Liver (tissue), 8 donors: ENCODE measurements at regions not wholly inside any gene's neighbourhood (a gene's known extent, or its start where the extent isn't known, plus 50 kb on each side); places are given as distances from the start of the nearest gene placed in this dataset.

ENCODE experiments used
- DNase-seq: peaks from one replicate; pipeline ENCODE4 v3.0.0-alpha.2; 2017; ENCODE audit warnings: low spot score
- H3K27ac ChIP-seq, 2 donors: one replicate each; pipeline ENCODE4 v1.7.0; 2013; ENCODE audit warnings: inconsistent platforms in 2 of 2, low read length in 2 of 2, control low read depth in 1 of 2, low read depth in 1 of 2, mild to moderate bottlenecking in 1 of 2
- H3K27me3 ChIP-seq, 4 donors: one replicate each; pipeline versions ENCODE4 v1.6.1 to v1.7.0; 2013; ENCODE audit warnings: low read length in 3 of 4, inconsistent platforms in 1 of 4, mild to moderate bottlenecking in 1 of 4, moderate library complexity in 1 of 4; ENCODE audit not compliant: control insufficient read depth in 4 of 4, insufficient read depth in 4 of 4
- H3K36me3 ChIP-seq, 4 donors: one replicate each; pipeline versions ENCODE4 v1.6.1 to v1.7.0; 2013; ENCODE audit warnings: low read length in 3 of 4, mild to moderate bottlenecking in 3 of 4, low read depth in 1 of 4, moderate library complexity in 1 of 4; ENCODE audit not compliant: control insufficient read depth in 4 of 4, insufficient read depth in 3 of 4
- H3K4me1 ChIP-seq, 4 donors: one replicate each; pipeline versions ENCODE4 v1.6.1 to v1.7.0; 2013; ENCODE audit warnings: low read length in 3 of 4, mild to moderate bottlenecking in 3 of 4, moderate library complexity in 1 of 4; ENCODE audit not compliant: control insufficient read depth in 4 of 4, insufficient read depth in 4 of 4
- H3K4me3 ChIP-seq, 3 donors: one replicate each; pipeline versions ENCODE4 v1.6.1 to v1.7.0; 2013; ENCODE audit warnings: low read length in 3 of 3, control low read depth in 1 of 3, low read depth in 1 of 3, mild to moderate bottlenecking in 1 of 3
- H3K9ac ChIP-seq, 2 donors: one replicate each; pipeline ENCODE4 v1.7.0; 2013; ENCODE audit warnings: low read length in 2 of 2, mild to moderate bottlenecking in 2 of 2, moderate library complexity in 2 of 2, control low read depth in 1 of 2, low read depth in 1 of 2
- H3K9me3 ChIP-seq, 4 donors: one replicate each; pipeline versions ENCODE4 v1.6.1 to v1.7.0; 2013; ENCODE audit warnings: low read length in 3 of 4; ENCODE audit not compliant: control insufficient read depth in 4 of 4
- ATF3 ChIP-seq: IDR thresholded peaks from 2 replicates; pipeline ENCODE4 v1.6.1; 2016; ENCODE audit warnings: antibody characterized with exemption
- CTCF ChIP-seq: fragments of 150-350 bp; IDR thresholded peaks from 2 replicates; pipeline ENCODE4 v1.5.1; 2017; ENCODE audit warnings: improper control_type of control experiment, low read depth, low read length; ENCODE audit not compliant: missing input control
- EGR1 ChIP-seq, 2 donors: IDR thresholded peaks; 2 replicates each; pipeline ENCODE4 v1.6.1; 2016 to 2018; ENCODE audit warnings: antibody characterized with exemption in 2 of 2, low read depth in 2 of 2
- FOXA1 ChIP-seq: IDR thresholded peaks from 2 replicates; pipeline ENCODE4 v1.6.1; 2016; ENCODE audit warnings: antibody characterized with exemption
- FOXA2 ChIP-seq: IDR thresholded peaks from 2 replicates; pipeline ENCODE4 v1.6.1; 2016; ENCODE audit warnings: antibody characterized with exemption
- GABPA ChIP-seq, 2 donors: IDR thresholded peaks in 1 of 2; conservative IDR thresholded peaks in 1 of 2; 2 replicates each; pipeline ENCODE4 v1.6.1; 2016; ENCODE audit warnings: antibody characterized with exemption in 2 of 2, mild to moderate bottlenecking in 1 of 2, moderate library complexity in 1 of 2
- HNF4A ChIP-seq, 2 donors: conservative IDR thresholded peaks; 2 replicates each; pipeline ENCODE4 v1.6.1; 2016; ENCODE audit warnings: antibody characterized with exemption in 2 of 2, mild to moderate bottlenecking in 2 of 2
- HNF4G ChIP-seq: IDR thresholded peaks from 2 replicates; pipeline ENCODE4 v1.6.1; 2016; ENCODE audit warnings: antibody characterized with exemption
- JUND ChIP-seq, 2 donors: IDR thresholded peaks; 2 replicates each; pipeline ENCODE4 v1.6.1; 2016; ENCODE audit warnings: antibody characterized with exemption in 2 of 2
- NR2F2 ChIP-seq: IDR thresholded peaks from 2 replicates; pipeline ENCODE4 v1.6.1; 2016; ENCODE audit warnings: antibody characterized with exemption
- RAD21 ChIP-seq, 2 donors: IDR thresholded peaks; 2 replicates each; pipeline ENCODE4 v1.6.1; 2016; ENCODE audit warnings: antibody characterized with exemption in 2 of 2, mild to moderate bottlenecking in 2 of 2
- REST ChIP-seq: IDR thresholded peaks from 2 replicates; pipeline ENCODE4 v1.6.1; 2016; ENCODE audit warnings: antibody characterized with exemption, mild to moderate bottlenecking
- RXRA ChIP-seq, 2 donors: IDR thresholded peaks; 2 replicates each; pipeline ENCODE4 v1.6.1; 2017 to 2018; ENCODE audit warnings: antibody characterized with exemption in 2 of 2, mild to moderate bottlenecking in 1 of 2
- SP1 ChIP-seq: IDR thresholded peaks from 2 replicates; pipeline ENCODE4 v1.6.1; 2018; ENCODE audit warnings: antibody characterized with exemption, mild to moderate bottlenecking
- TAF1 ChIP-seq: conservative IDR thresholded peaks from 2 replicates; pipeline ENCODE4 v1.6.1; 2016; ENCODE audit warnings: antibody characterized with exemption, mild to moderate bottlenecking
- YY1 ChIP-seq: IDR thresholded peaks from 2 replicates; pipeline ENCODE4 v1.6.1; 2016; ENCODE audit warnings: antibody characterized with exemption, mild to moderate bottlenecking
- whole genome bisulfite sequencing: extraction: QIAGEN DNeasy Blood & Tissue Kit; methylation state at CpG from one replicate; pipeline ENCODE4 v1.1.7; 2013; 5-methylcytosine and 5-hydroxymethylcytosine counted together
- TF ChIP-seq, protein P1 (sequence below): IDR thresholded peaks from 2 replicates; pipeline ENCODE4 v1.6.1; 2016; ENCODE audit warnings: antibody characterized with exemption
- TF ChIP-seq, protein P2 (sequence below): IDR thresholded peaks from 2 replicates; pipeline ENCODE4 v1.6.1; 2016; ENCODE audit warnings: antibody characterized with exemption
- donor health status: healthy.
- donor health status: healthy.
- donor health status: healthy.
- donor health status: healthy.
- donor health status: healthy.

- H3K36me3 ChIP-seq = no peaks in the 10 kb centered on the region
- 40% methylated on average over 2 of the region's 2 CpGs for WGBS
- no peak overlapping the region for H3K27ac ChIP-seq
- no peaks in the 10 kb centered on the region for H3K9me3 ChIP-seq
- no peak for TF ChIP-seq SP1
- no peak for TF ChIP-seq RAD21 (IDR thresholded peaks at IDR 0.05)
- no peak for TF ChIP-seq JUND (IDR thresholded peaks at IDR 0.05)
- no peak for TF ChIP-seq CTCF
- TF ChIP-seq, protein P1, sequence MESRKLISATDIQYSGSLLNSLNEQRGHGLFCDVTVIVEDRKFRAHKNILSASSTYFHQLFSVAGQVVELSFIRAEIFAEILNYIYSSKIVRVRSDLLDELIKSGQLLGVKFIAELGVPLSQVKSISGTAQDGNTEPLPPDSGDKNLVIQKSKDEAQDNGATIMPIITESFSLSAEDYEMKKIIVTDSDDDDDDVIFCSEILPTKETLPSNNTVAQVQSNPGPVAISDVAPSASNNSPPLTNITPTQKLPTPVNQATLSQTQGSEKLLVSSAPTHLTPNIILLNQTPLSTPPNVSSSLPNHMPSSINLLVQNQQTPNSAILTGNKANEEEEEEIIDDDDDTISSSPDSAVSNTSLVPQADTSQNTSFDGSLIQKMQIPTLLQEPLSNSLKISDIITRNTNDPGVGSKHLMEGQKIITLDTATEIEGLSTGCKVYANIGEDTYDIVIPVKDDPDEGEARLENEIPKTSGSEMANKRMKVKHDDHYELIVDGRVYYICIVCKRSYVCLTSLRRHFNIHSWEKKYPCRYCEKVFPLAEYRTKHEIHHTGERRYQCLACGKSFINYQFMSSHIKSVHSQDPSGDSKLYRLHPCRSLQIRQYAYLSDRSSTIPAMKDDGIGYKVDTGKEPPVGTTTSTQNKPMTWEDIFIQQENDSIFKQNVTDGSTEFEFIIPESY = no peak
- no peak for TF ChIP-seq EGR1 (IDR thresholded peaks at IDR 0.05; ENCODE audit: low read depth in 2 of 2)
- TF ChIP-seq, protein P2, sequence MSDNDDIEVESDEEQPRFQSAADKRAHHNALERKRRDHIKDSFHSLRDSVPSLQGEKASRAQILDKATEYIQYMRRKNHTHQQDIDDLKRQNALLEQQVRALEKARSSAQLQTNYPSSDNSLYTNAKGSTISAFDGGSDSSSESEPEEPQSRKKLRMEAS = no peak
- no peak for TF ChIP-seq YY1
- TF ChIP-seq HNF4A (conservative IDR thresholded peaks at IDR 0.05) = no peak
- TF ChIP-seq GABPA (IDR thresholded peaks at IDR 0.05 in 1 of 2, conservative IDR thresholded peaks at IDR 0.05 in 1 of 2) = no peak
- no peak for TF ChIP-seq NR2F2
- TF ChIP-seq TAF1 = no peak
- TF ChIP-seq ATF3 = no peak
- TF ChIP-seq FOXA2 = no peak
- no peak for TF ChIP-seq HNF4G
- no peak for TF ChIP-seq FOXA1
- no peak for TF ChIP-seq RXRA (IDR thresholded peaks at IDR 0.05)
- TF ChIP-seq REST = no peak
- no peak overlapping the region for H3K9ac ChIP-seq
- H3K4me1 ChIP-seq = peaks cover 0 to 16% (median 3%) of the 10 kb centered on the region in 4 donors
- H3K27me3 ChIP-seq = no peaks in the 10 kb centered on the region
- DNase-seq = no peak
- no peak overlapping the region for H3K4me3 ChIP-seq
Measured at GRCh38 chr5:12111261-12111660, 207.0 kb upstream of the CTNND2 start.

GRCh38 chr5:12110629-12111028 is 206.4 kb upstream of the CTNND2 start:
- 39% methylated on average over 3 of the region's 3 CpGs for WGBS

More at GRCh38 chr5:12110629-12111028, 206.4 kb upstream of the CTNND2 start:
- TF ChIP-seq HNF4A (conservative IDR thresholded peaks at IDR 0.05) (no peak), ATF3 (no peak), TAF1 (no peak)
- Histone ChIP-seq H3K4me3 (no peak overlapping the region), H3K9ac (no peak overlapping the region), H3K36me3 (no peaks in the 10 kb centered on the region), H3K27ac (no peak overlapping the region), H3K9me3 (no peaks in the 10 kb centered on the region), H3K4me1 (peaks cover 0 to 16% (median 3%) of the 10 kb centered on the region in 4 donors), H3K27me3 (no peaks in the 10 kb centered on the region)
- DNase-seq = no peak
